HAP-1 (cell line): ENCODE measurements at regions not wholly inside any gene's neighbourhood (a gene's known extent, or its start where the extent isn't known, plus 50 kb on each side); places are given as distances from the start of the nearest gene placed in this dataset.

Experiments
- DNase-seq, 2 experiments: peaks; one replicate each; pipeline ENCODE4 v3.0.0-alpha.2; 2016 to 2020; ENCODE audit warnings: low spot score in 2 of 2
- H3K27me3 ChIP-seq: fragments of 250-450 bp; sonication (Bioruptor Pico); 2 replicates; pipeline ENCODE4 v1.5.1; 2020; ENCODE audit warnings: low read depth, mild to moderate bottlenecking, moderate library complexity
- H3K36me3 ChIP-seq: fragments of 250-450 bp; sonication (Bioruptor Pico); replicated peaks from 2 replicates; pipeline ENCODE4 v1.5.1; 2020; ENCODE audit warnings: mild to moderate bottlenecking
- H3K4me1 ChIP-seq: fragments of 250-450 bp; sonication (Bioruptor Pico); 2 replicates; pipeline ENCODE4 v1.5.1; 2020; ENCODE audit warnings: mild to moderate bottlenecking
- H3K4me3 ChIP-seq: fragments of 250-450 bp; sonication (Bioruptor Pico); 2 replicates; pipeline ENCODE4 v1.5.1; 2020; ENCODE audit warnings: mild to moderate bottlenecking, moderate library complexity
- H3K9me3 ChIP-seq: fragments of 250-450 bp; sonication (Bioruptor Pico); 2 replicates; pipeline ENCODE4 v1.5.1; 2020; ENCODE audit warnings: mild to moderate bottlenecking, moderate library complexity
- in situ Hi-C: fragments of 300-500 bp; cut with MboI; formaldehyde crosslinking; loops from 3 replicates; pipeline ENCODE4 v1.14.3; 2020; ENCODE audit warnings: low sequenced_read_pairs, inconsistent platforms, mixed read lengths

DNA sequence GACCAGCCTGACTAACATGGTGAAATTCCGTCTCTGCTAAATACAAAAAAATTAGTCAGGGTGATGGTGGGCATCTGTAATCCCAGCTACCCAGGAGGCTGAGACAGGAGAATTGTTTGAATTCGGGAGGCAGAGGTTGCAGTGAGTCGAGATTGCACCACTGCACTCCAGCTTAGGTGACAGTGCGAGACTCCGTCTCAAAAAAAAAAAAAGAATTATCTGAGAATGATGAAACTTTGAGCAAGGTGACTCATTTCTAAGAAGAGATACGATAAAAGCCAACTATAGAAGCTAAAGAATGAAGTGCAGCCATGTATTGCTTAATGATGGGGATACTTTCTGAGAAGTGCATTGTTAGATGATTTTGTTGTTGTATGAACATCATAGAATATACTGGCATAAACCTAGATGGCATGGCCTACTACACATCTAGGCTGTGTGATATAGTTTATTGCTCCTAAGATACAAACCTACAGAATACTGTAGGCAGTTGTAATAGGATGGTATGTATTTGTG lies 64.7 kb downstream of the SNRPE start:
- in situ Hi-C loops, result no loop called here
- H3K36me3 ChIP-seq, result no peaks in the 10 kb centered on the region
- no peaks in the 10 kb centered on the region for H3K27me3 ChIP-seq
- no peak overlapping the region for H3K4me3 ChIP-seq
- no peak for DNase-seq
- H3K4me1 ChIP-seq, result no peaks in the 10 kb centered on the region
- no peaks in the 10 kb centered on the region for H3K9me3 ChIP-seq

DNA sequence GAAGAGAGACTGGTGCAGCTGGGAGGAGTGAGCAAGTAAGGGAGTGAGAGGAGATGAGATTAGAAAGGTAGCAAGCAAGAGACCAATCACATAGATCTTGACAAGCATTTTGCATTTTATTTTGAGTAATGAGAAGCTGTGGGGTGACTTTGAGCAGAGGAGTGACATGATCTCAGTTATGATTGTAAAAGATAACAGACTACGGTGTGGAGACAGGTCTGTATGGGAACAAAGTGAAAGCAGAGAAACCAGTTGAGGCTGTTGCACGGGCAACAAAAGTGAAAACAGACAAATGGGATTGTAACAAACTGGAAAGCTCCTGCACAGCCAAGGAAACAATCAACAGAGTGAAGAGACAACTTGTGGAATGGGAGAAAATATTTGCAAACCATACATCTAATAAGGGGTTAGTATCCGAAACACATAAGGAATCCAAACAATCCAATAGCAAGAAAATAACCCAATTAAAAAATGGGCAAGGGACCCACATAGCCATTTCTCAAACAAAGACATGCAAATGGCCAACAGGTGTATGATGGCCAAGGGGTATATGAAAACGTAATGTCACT lies 68.4 kb downstream of the SNRPE start:
- DNase-seq, result no peak
- in situ Hi-C loops, result no loop called here
- Histone ChIP-seq H3K27me3 (no peaks in the 10 kb centered on the region), H3K9me3 (no peaks in the 10 kb centered on the region), H3K4me1 (no peaks in the 10 kb centered on the region), H3K36me3 (no peaks in the 10 kb centered on the region), H3K4me3 (no peak overlapping the region)

DNA sequence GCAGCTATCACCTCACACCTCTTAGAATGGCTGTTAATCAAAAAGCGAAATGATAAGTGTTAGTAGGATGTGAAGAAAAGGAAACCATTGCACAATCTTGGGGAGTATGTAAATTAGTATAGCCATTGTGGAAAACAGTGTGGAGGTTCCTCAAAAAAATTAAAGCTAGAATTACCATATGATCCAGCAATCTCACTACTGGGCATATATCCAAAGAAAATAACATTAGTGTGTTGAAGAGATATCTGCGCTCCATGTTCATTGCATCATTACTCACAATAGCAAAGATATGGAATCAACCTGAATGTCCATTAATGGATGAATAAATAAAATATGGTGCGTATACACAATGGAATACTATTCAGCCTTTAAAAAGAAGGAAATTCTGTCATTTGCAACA lies 68.9 kb downstream of the SNRPE start:
- Histone ChIP-seq H3K36me3 (no peaks in the 10 kb centered on the region), H3K27me3 (no peaks in the 10 kb centered on the region), H3K4me1 (no peaks in the 10 kb centered on the region), H3K9me3 (no peaks in the 10 kb centered on the region), H3K4me3 (no peak overlapping the region)
- in situ Hi-C loops, result no loop called here
- no peak for DNase-seq

DNA sequence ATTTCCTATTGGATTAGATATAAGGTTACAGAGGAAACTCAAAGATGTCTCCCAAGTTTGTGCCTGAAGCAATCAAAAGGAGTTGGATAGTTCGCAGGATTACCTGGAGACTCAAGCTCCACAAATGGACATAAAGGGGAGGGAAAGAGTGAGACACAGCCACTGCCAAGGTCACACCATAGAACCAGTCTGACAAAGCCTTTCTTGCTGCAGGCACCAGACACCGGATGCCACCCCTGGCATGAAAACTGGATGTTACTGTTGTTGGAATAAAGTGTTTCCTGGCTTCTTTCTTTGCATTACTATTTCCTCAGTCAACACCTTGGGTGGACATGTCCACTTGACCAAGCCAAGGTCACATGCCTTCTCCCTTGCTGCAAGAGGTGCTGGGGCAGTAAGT lies 70.6 kb downstream of the SNRPE start:
- no peaks in the 10 kb centered on the region for H3K36me3 ChIP-seq
- H3K9me3 ChIP-seq, result no peaks in the 10 kb centered on the region
- DNase-seq, result no peak
- H3K4me1 ChIP-seq, result no peaks in the 10 kb centered on the region
- H3K4me3 ChIP-seq, result no peak overlapping the region
- in situ Hi-C loops, result no loop called here
- no peaks in the 10 kb centered on the region for H3K27me3 ChIP-seq

DNA sequence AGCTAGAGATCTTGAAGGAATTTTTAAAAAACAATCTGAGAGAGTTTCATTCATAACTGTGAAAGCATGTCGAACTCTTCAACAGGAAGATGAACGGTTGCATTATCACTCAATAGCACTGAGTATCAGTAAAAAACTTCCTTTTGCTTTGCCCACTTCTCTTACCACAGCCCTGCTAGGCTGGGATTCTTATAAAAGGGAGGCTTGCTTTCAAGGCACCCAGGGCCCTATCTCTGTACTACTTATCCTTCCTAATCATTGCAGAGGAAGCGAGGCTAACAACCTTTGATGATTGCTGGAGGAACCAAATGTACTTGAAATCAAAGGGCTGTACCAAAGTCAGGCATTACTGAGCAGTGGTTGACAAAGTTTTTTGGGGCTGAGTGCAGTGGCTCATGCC lies 71.2 kb downstream of the SNRPE start:
- no peaks in the 10 kb centered on the region for H3K9me3 ChIP-seq
- H3K27me3 ChIP-seq, result no peaks in the 10 kb centered on the region
- no peaks in the 10 kb centered on the region for H3K36me3 ChIP-seq
- in situ Hi-C loops, result no loop called here
- DNase-seq, result no peak
- no peaks in the 10 kb centered on the region for H3K4me1 ChIP-seq
- no peak overlapping the region for H3K4me3 ChIP-seq

DNA sequence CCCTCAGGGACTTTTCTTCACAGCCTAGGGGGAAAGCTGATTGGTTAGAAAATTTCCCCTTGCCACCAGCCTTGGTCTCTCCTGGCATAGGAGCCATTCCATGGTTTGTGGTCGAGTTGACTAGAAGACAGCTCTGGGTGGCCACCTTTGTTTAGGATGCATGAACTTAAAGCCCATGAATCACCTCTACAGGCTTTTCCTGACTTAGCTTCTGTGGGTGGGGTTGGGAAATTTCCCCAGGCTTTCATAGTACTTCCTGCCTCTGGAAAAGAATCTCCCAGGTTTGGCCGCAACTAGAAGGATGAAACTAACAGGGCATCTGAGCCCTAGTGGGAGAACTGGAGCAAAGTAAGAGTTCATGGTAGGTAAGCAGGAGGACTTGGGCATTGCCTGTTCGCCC lies 72.6 kb downstream of the SNRPE start:
- Histone ChIP-seq H3K4me1 (no peaks in the 10 kb centered on the region), H3K36me3 (no peaks in the 10 kb centered on the region), H3K27me3 (no peaks in the 10 kb centered on the region), H3K9me3 (no peaks in the 10 kb centered on the region), H3K4me3 (no peak overlapping the region)
- DNase-seq, result no peak
- in situ Hi-C loops, result no loop called here

DNA sequence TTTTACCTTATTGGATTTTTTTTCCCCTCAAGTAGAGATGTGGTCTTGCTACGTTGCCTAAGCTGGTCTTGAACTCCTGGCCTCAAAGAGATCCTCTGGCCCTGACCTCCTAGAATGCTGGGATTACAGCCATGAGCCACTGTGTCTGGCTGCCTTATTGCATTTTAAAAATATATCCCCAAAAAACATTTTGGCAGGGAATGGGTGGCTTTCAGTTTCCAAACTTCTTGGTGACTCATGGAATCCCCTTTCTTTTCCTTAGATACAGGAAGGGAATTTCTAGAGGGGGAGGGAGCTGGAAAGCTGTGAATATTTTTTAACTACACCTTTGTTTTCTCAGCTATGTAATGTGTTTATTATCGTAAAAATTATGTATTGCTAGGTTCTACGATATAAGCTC lies 73.3 kb downstream of the SNRPE start:
- Histone ChIP-seq H3K4me1 (no peaks in the 10 kb centered on the region), H3K27me3 (no peaks in the 10 kb centered on the region), H3K36me3 (no peaks in the 10 kb centered on the region), H3K9me3 (no peaks in the 10 kb centered on the region), H3K4me3 (no peak overlapping the region)
- DNase-seq, result no peak
- in situ Hi-C loops, result no loop called here

DNA sequence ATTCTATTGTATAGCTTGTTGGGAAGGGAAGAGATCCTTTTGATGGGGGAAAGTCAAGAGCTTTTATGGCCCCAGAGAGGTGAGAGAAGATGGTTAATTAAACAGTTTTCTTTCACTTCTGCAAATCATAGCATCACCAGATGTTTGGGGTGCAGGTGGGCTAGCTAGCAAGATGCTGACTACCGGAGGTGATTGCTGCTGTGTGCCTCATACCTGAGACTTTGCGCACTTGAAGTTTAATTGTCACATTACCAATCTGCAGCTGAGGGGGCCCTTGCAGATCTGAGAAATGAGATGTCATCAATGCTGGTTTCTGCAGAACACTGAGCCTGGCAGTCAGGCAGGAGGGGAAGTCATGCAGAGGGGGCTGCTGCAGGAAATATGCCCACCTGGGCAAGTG lies 73.9 kb downstream of the SNRPE start:
- Histone ChIP-seq H3K27me3 (no peaks in the 10 kb centered on the region), H3K4me3 (no peak overlapping the region), H3K4me1 (no peaks in the 10 kb centered on the region), H3K36me3 (no peaks in the 10 kb centered on the region), H3K9me3 (no peaks in the 10 kb centered on the region)
- in situ Hi-C loops, result no loop called here
- DNase-seq, result no peak

DNA sequence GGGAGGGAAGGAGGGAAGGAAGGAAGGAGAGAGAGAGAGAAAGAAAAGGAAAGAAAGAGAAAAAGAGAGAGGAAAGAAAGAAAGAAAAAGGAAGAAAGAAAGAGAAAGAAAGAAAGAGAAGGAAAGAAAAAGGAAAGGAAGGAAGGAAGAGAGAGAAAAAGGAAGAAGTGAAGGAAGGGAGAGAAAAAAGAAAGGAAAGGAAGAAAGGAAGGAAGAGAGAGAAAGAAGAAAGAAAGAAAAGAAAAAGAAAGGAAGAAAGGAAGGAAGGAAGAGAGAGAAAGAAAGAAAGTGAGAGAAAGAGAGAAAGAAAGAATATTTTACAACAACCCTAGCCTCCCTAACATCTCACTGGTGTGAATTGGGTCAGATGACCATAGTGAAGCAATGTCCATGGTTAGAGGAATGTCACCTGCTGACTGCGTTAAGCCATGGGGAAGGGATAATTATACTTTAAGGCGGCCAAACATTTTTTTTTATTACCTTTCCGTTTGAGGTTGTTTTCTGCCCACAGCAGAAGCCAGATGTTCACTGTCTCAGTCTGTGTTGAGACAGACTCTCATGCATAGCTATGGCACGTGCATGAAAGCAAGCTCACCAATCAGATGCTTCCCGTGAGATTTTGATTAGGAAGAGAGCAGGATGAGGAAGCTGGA lies 76.4 kb downstream of the SNRPE start:
- Histone ChIP-seq H3K4me1 (no peaks in the 10 kb centered on the region), H3K27me3 (no peaks in the 10 kb centered on the region), H3K36me3 (no peaks in the 10 kb centered on the region), H3K4me3 (no peak overlapping the region), H3K9me3 (no peaks in the 10 kb centered on the region)
- DNase-seq, result no peak
- in situ Hi-C loops, result no loop called here

DNA sequence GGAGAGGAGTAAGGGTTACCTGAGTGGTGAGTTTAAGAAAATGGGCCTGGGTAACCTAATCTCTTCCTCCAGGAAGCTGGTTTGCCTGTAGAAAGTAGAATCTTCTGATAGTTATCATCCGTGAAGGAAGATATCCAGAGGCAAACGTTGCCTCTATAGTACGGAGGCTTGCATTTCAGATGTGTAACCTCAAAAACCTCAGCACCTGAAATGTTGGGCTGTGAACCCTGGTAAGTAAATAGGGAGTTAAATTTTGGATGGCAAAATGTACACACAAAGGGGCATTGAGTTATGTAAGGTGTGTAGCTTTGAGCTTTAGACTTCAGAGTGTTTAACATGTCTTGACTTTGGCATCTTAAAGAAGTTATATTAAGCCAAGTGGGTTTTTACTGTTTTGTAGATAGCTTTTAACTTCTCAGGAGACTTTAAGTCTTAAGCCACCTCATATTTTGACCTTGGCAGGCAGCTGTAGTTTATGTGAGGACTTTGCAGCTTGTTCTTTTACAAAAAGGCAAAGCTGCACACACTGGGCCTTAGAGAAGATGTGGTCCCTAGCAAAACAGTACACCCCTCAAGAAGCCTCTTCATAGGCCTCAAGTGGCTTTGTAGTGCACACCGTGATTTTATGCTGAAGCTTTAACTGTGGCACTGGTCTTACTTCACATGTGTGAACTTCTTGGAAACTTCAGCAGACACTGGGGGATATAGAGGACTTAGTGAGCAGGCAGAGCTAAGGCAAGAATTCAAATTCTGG lies 83.4 kb downstream of the SNRPE start:
- no peak overlapping the region for H3K4me3 ChIP-seq
- in situ Hi-C loops, result no loop called here
- H3K36me3 ChIP-seq, result no peaks in the 10 kb centered on the region
- H3K9me3 ChIP-seq, result no peaks in the 10 kb centered on the region; the same call in 1 of the 2 replicates
- H3K27me3 ChIP-seq, result no peaks in the 10 kb centered on the region
- no peaks in the 10 kb centered on the region for H3K4me1 ChIP-seq
- DNase-seq, result no peak

DNA sequence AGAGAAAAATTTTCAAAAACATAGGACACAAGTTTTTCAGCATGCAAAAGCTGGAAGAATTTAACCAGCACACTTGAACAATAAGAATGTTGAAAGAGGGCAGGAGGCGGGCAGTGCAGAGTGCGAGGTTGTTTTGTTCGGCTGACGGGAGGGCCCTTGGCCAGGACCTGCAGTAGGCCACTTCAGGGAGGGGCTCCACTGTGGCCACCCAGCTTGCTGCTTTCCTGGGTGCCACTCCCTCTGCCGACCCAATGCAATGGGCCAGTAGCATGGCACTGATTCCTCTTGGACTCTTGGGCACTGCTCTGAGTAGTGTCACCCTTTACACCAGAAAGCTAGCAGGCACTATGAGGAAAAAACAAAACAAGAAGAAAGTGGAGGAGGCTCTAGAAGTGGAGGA lies 92.9 kb downstream of the SNRPE start:
- Histone ChIP-seq H3K36me3 (no peaks in the 10 kb centered on the region), H3K9me3 (peaks cover 6% of the 10 kb centered on the region), H3K4me3 (no peak overlapping the region), H3K4me1 (no peaks in the 10 kb centered on the region), H3K27me3 (no peaks in the 10 kb centered on the region)
- no peak for DNase-seq
- in situ Hi-C loops, result no loop called here

DNA sequence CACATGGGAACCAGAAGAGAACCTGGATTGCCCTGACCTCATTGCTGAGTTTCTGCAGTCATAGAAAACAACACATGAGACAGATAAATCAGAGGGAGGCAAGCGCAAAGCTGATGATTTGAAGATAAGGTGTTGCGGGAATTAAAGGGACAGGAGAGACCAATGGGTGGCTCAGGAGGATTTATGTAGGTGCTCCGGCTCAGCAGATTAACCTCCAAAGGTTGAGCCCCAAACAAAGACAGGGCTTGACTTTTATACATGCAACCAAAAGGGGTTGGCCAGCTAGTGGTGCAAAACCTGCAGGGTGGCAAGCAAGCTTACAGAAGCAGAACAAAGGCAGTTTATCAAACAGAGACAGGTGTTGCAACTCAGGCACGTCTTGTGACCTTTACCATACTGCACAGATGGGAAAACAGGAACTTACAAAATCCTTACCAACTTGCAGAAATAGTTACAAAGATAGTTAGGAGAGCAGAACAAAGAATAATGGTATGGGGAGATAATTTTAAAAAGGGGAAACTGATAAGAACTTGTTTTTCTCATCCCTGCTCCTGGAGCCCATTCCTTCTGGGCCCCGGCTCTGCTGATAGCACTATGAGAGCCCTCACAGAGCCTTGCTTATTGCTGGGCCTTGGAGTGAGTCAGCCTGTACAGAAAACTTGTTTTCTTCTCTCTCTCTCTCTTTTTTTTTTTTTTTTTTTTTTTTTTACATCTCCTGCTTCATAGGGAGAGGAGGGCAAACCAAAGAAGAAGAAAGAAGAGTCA lies 93.6 kb downstream of the SNRPE start:
- Histone ChIP-seq H3K36me3 (no peaks in the 10 kb centered on the region), H3K9me3 (peaks cover 6% of the 10 kb centered on the region), H3K27me3 (no peaks in the 10 kb centered on the region), H3K4me3 (no peak overlapping the region), H3K4me1 (no peaks in the 10 kb centered on the region)
- in situ Hi-C loops, result no loop called here
- DNase-seq, result no peak

DNA sequence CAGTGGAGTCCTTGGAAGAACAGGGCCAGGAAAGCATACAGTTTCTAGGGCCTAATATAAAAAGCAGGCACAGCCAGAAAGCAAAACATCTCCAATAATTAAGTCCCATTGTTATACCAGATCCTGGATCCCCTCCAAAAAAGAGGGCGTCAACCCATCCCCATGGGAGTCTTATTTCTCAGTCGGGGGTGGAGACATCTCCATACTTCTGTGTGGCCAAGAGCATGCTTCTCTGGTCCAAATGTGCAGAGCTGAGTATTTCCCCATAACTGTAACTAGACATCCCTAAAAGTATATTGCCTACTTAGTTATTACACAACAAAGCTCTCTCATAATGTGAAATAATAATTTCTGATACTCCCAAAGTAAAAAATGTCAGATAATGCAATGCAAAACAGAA lies 104.2 kb upstream of the SOX13 start:
- H3K36me3 ChIP-seq, result no peaks in the 10 kb centered on the region
- peaks cover 25% of the 10 kb centered on the region for H3K9me3 ChIP-seq
- no peak overlapping the region for H3K4me3 ChIP-seq
- no peak for DNase-seq
- no peaks in the 10 kb centered on the region for H3K27me3 ChIP-seq
- in situ Hi-C loops, result no loop called here
- H3K4me1 ChIP-seq, result no peaks in the 10 kb centered on the region

DNA sequence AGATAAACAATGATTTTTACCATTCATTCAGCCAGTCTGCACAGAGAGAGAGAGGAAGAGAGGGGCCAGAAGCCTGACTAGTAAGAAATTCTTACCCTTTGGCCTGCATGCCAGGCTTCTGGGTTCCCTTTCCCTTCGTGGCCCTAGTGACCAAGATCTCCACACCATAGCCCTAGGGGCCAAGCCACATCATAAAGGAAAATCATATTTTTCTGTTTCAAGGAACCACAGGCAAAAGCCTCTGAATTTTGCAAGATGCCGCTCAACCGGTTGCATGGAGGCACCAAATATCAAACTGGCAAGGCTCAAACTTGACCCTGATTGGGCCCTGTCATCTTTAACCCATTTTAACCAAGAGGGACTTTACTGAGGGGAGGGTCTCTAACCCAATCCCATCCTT lies 103.1 kb upstream of the SOX13 start:
- Histone ChIP-seq H3K36me3 (no peaks in the 10 kb centered on the region), H3K9me3 (peaks cover 25% of the 10 kb centered on the region), H3K4me1 (no peaks in the 10 kb centered on the region), H3K4me3 (no peak overlapping the region), H3K27me3 (no peaks in the 10 kb centered on the region)
- DNase-seq, result no peak
- in situ Hi-C loops, result no loop called here
